ENCODE measurements at regions not wholly inside any gene's neighbourhood (a gene's known extent, or its start where the extent isn't known, plus 50 kb on each side); places are given as distances from the start of the nearest gene placed in this dataset.

DNA sequence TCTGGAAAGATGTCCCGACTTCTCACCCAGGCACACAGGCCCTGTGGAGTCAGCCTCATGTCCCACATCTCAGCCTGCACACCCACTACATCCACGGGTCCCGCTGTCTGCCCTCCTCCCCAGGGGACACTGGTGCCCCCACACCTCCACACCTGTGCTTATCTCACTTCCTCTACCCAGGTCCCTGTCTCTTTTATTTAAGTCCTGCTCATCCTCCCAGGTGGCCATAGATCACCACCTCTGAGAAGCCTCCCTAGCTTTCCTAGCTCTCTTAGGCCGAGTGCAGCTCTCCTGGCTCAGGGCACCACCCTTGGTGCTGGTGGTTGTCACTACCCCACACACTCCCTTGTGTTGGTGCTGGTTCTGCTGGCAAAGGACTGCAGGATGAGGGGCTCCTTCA lies 143.6 kb upstream of the PITX1 start:
- no peaks in the 10 kb centered on the region for H3K79me2 ChIP-seq (ENCODE audit: control insufficient read depth, insufficient read depth, low read length)
- H4K20me1 ChIP-seq (replicated peaks; ENCODE audit: control insufficient read depth, extremely low read depth, insufficient read depth, low read length): peaks cover 2% of the 10 kb centered on the region
- H2AFZ ChIP-seq (ENCODE audit: low read depth, low read length): no peak overlapping the region
- dilution Hi-C loops (cut with MboI; ENCODE audit: extremely low pct_ligation_motif_present, low sequenced_read_pairs) (no loop called here), intact Hi-C loops (cut with micrococcal nuclease) (loop anchor here (5.0 kb wide), 1 partner anchor 105 kb away; no protein-coding TSS in a partner anchor)
- FAIRE-seq (no peak), DNase-seq (ENCODE audit: low read depth, low spot score) (no peak)
- no peaks in the 10 kb centered on the region for H3K36me3 ChIP-seq (ENCODE audit: control insufficient read depth in 2 of 2, extremely low read depth in 1 of 2, insufficient read depth in 2 of 2, low read length in 2 of 2)
- H3K27ac ChIP-seq (ENCODE audit: insufficient read depth, low read depth, low read length): no peak overlapping the region
- ChIA-PET CTCF (interaction anchor here (1.0 kb wide), 1 partner anchor 10 kb away, joined by 3 read pairs; no protein-coding TSS in a partner anchor), POLR2A (no interaction called here)
- no peak overlapping the region for H3K4me2 ChIP-seq (ENCODE audit: insufficient read depth, low read length)
- no peaks in the 10 kb centered on the region for H3K4me1 ChIP-seq (ENCODE audit: control insufficient read depth, extremely low read depth, insufficient read depth, low read length)
- no peak overlapping the region for H3K9ac ChIP-seq (replicated peaks; ENCODE audit: extremely low read depth, insufficient read depth, low read length)
- no peak for TF ChIP-seq POLR2AphosphoS5 (IDR thresholded peaks at IDR 0.05; ENCODE audit: insufficient read depth, low read depth, low read length)
- TF ChIP-seq MYC (IDR thresholded peaks at IDR 0.05; ENCODE audit: low read depth, low read length): no peak
- TF ChIP-seq POLR2A (IDR thresholded peaks at IDR 0.05; ENCODE audit: low read depth, low read length): no peak
- TF ChIP-seq, protein P1, sequence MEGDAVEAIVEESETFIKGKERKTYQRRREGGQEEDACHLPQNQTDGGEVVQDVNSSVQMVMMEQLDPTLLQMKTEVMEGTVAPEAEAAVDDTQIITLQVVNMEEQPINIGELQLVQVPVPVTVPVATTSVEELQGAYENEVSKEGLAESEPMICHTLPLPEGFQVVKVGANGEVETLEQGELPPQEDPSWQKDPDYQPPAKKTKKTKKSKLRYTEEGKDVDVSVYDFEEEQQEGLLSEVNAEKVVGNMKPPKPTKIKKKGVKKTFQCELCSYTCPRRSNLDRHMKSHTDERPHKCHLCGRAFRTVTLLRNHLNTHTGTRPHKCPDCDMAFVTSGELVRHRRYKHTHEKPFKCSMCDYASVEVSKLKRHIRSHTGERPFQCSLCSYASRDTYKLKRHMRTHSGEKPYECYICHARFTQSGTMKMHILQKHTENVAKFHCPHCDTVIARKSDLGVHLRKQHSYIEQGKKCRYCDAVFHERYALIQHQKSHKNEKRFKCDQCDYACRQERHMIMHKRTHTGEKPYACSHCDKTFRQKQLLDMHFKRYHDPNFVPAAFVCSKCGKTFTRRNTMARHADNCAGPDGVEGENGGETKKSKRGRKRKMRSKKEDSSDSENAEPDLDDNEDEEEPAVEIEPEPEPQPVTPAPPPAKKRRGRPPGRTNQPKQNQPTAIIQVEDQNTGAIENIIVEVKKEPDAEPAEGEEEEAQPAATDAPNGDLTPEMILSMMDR (IDR thresholded peaks at IDR 0.05; ENCODE audit: extremely low read depth in 1 of 2, insufficient read depth in 1 of 2, low read depth in 1 of 2, low read length in 2 of 2): no peak
- TF ChIP-seq FOS (IDR thresholded peaks at IDR 0.05; ENCODE audit: borderline replicate concordance, insufficient read depth, low read length): no peak
- TF ChIP-seq JUN (IDR thresholded peaks at IDR 0.05; ENCODE audit: borderline replicate concordance, insufficient read depth, insufficient read length, low read depth): no peak
- no peak for TF ChIP-seq EZH2 (IDR thresholded peaks at IDR 0.05; ENCODE audit: borderline replicate concordance, low read depth, low read length, severe bottlenecking)
- TF ChIP-seq, protein P2, sequence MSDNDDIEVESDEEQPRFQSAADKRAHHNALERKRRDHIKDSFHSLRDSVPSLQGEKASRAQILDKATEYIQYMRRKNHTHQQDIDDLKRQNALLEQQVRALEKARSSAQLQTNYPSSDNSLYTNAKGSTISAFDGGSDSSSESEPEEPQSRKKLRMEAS (IDR thresholded peaks at IDR 0.05; ENCODE audit: insufficient read depth, insufficient read length): no peak
- no peak for TF ChIP-seq GATA2 (IDR thresholded peaks at IDR 0.05; ENCODE audit: insufficient read depth, insufficient read length, low read depth, low read length)
- BruUV-seq (replicated peaks): no TSS peak
- no peaks in the 10 kb centered on the region for H3K9me3 ChIP-seq (replicated peaks; ENCODE audit: control insufficient read depth, insufficient read depth, low read length)
- no peaks in the 10 kb centered on the region for H3K9me1 ChIP-seq (replicated peaks; ENCODE audit: control insufficient read depth, extremely low read depth, insufficient read depth, low read length)
- H3K4me3 ChIP-seq (replicated peaks in 1 of 3; ENCODE audit: insufficient read depth in 1 of 3, low read depth in 1 of 3, low read length in 3 of 3): no peak overlapping the region
- peaks cover 5% of the 10 kb centered on the region in 2 experiments for H3K27me3 ChIP-seq (ENCODE audit: control insufficient read depth in 2 of 2, insufficient read depth in 2 of 2, low read length in 2 of 2)
